ENCODE measurements at regions not wholly inside any gene's neighbourhood (a gene's known extent, or its start where the extent isn't known, plus 50 kb on each side); places are given as distances from the start of the nearest gene placed in this dataset.

GRCh38 chr5:91562922-91563321 lies 179.8 kb upstream of the ARRDC3 start:
- Histone ChIP-seq H3K14ac (ENCODE audit: low read length) (no peak overlapping the region), H2BK15ac (ENCODE audit: low read length) (no peak overlapping the region), H3K79me1 (ENCODE audit: low read depth, low read length) (no peaks in the 10 kb centered on the region), H2AK5ac (ENCODE audit: low read depth, low read length) (no peak overlapping the region), H2BK5ac (ENCODE audit: low read length) (no peak overlapping the region), H3K23ac (ENCODE audit: low read depth, low read length, poor library complexity) (no peak overlapping the region), H2BK120ac (ENCODE audit: low read depth, low read length) (no peak overlapping the region), H3K4ac (ENCODE audit: low read length) (no peak overlapping the region), H3K4me3 (ENCODE audit: low read length in 2 of 2) (no peak overlapping the region), H3K9me3 (replicated peaks in 1 of 2; ENCODE audit: control insufficient read depth in 2 of 2, insufficient read depth in 1 of 2, low read depth in 1 of 2, low read length in 2 of 2) (peaks cover 4 to 10% of the 10 kb centered on the region in 2 donors), H3K4me1 (ENCODE audit: control insufficient read depth in 2 of 2, insufficient read depth in 1 of 2, low read depth in 1 of 2, low read length in 2 of 2) (no peaks in the 10 kb centered on the region), H2AFZ (ENCODE audit: low read length) (peak overlapping the region; percentile 7), H3K27me3 (ENCODE audit: control insufficient read depth in 3 of 3, insufficient read depth in 3 of 3, low read depth in 1 of 3, low read length in 3 of 3) (no peaks in the 10 kb centered on the region), H3K4me2 (ENCODE audit: insufficient read depth, low read length, poor library complexity, severe bottlenecking) (no peak overlapping the region), H3K9ac (ENCODE audit: low read depth, low read length, poor library complexity) (no peak overlapping the region), H4K91ac (ENCODE audit: low read depth, low read length, poor library complexity) (no peak overlapping the region), H3K36me3 (replicated peaks in 1 of 2; ENCODE audit: control insufficient read depth in 2 of 2, insufficient read depth in 2 of 2, low read length in 2 of 2) (no peaks in the 10 kb centered on the region), H2BK12ac (ENCODE audit: low read length) (no peak overlapping the region), H3K18ac (ENCODE audit: low read length) (no peak overlapping the region), H4K8ac (ENCODE audit: low read depth, low read length) (no peak overlapping the region), H3K27ac (replicated peaks; ENCODE audit: low read length) (no peak overlapping the region)
- DNase-seq (ENCODE audit: low spot score): no peak
- WGBS, 2 donors (ENCODE audit: extremely low coverage in 2 of 2, insufficient read length in 2 of 2, insufficient replicate concordance in 1 of 2): no CpG with 5 or more reads among the region's 3 CpGs

- H3K4me3 ChIP-seq (ENCODE audit: low read length in 2 of 2): no peak overlapping the region
- no peak overlapping the region for H2BK12ac ChIP-seq (ENCODE audit: low read length)
- no peaks in the 10 kb centered on the region for H3K36me3 ChIP-seq (replicated peaks in 1 of 2; ENCODE audit: control insufficient read depth in 2 of 2, insufficient read depth in 2 of 2, low read length in 2 of 2)
- no peak overlapping the region for H2AK5ac ChIP-seq (ENCODE audit: low read depth, low read length)
- H3K9me3 ChIP-seq (replicated peaks in 1 of 2; ENCODE audit: control insufficient read depth in 2 of 2, insufficient read depth in 1 of 2, low read depth in 1 of 2, low read length in 2 of 2): no peaks in the 10 kb centered on the region
- H3K14ac ChIP-seq (ENCODE audit: low read length): no peak overlapping the region
- no peaks in the 10 kb centered on the region for H3K27me3 ChIP-seq (ENCODE audit: control insufficient read depth in 3 of 3, insufficient read depth in 3 of 3, low read depth in 1 of 3, low read length in 3 of 3)
- H4K91ac ChIP-seq (ENCODE audit: low read depth, low read length, poor library complexity): no peak overlapping the region
- no peak overlapping the region for H3K4ac ChIP-seq (ENCODE audit: low read length)
- H4K8ac ChIP-seq (ENCODE audit: low read depth, low read length): no peak overlapping the region
- no peak overlapping the region for H3K9ac ChIP-seq (ENCODE audit: low read depth, low read length, poor library complexity)
- no peaks in the 10 kb centered on the region for H3K4me1 ChIP-seq (ENCODE audit: control insufficient read depth in 2 of 2, insufficient read depth in 1 of 2, low read depth in 1 of 2, low read length in 2 of 2)
- H2BK15ac ChIP-seq (ENCODE audit: low read length): no peak overlapping the region
- no peak overlapping the region for H2BK5ac ChIP-seq (ENCODE audit: low read length)
- H2AFZ ChIP-seq (ENCODE audit: low read length): no peak overlapping the region
- H3K79me1 ChIP-seq (ENCODE audit: low read depth, low read length): no peaks in the 10 kb centered on the region
- no peak overlapping the region for H3K23ac ChIP-seq (ENCODE audit: low read depth, low read length, poor library complexity)
- H3K27ac ChIP-seq (replicated peaks; ENCODE audit: low read length): no peak overlapping the region
- no peak overlapping the region for H3K18ac ChIP-seq (ENCODE audit: low read length)
- no peak for DNase-seq (ENCODE audit: low spot score)
- H2BK120ac ChIP-seq (ENCODE audit: low read depth, low read length): no peak overlapping the region
- no peak overlapping the region for H3K4me2 ChIP-seq (ENCODE audit: insufficient read depth, low read length, poor library complexity, severe bottlenecking)
Measured at GRCh38 chr5:91541696-91542095, 158.6 kb upstream of the ARRDC3 start.

GRCh38 chr5:91538179-91538578 lies 155.1 kb upstream of the ARRDC3 start:
- no CpG with 5 or more reads among the region's 4 CpGs for WGBS, 2 donors (ENCODE audit: extremely low coverage in 2 of 2, insufficient read length in 2 of 2, insufficient replicate concordance in 1 of 2)
- Histone ChIP-seq H3K9ac (ENCODE audit: low read depth, low read length, poor library complexity) (no peak overlapping the region), H2BK15ac (ENCODE audit: low read length) (no peak overlapping the region), H3K4me3 (ENCODE audit: low read length in 2 of 2) (no peak overlapping the region), H3K36me3 (replicated peaks in 1 of 2; ENCODE audit: control insufficient read depth in 2 of 2, insufficient read depth in 2 of 2, low read length in 2 of 2) (no peaks in the 10 kb centered on the region), H3K18ac (ENCODE audit: low read length) (no peak overlapping the region), H2BK120ac (ENCODE audit: low read depth, low read length) (no peak overlapping the region), H2AK5ac (ENCODE audit: low read depth, low read length) (no peak overlapping the region), H3K4ac (ENCODE audit: low read length) (no peak overlapping the region), H3K27ac (replicated peaks; ENCODE audit: low read length) (no peak overlapping the region), H2BK12ac (ENCODE audit: low read length) (no peak overlapping the region), H3K27me3 (ENCODE audit: control insufficient read depth in 3 of 3, insufficient read depth in 3 of 3, low read depth in 1 of 3, low read length in 3 of 3) (no peaks in the 10 kb centered on the region), H3K79me1 (ENCODE audit: low read depth, low read length) (no peaks in the 10 kb centered on the region), H3K4me1 (ENCODE audit: control insufficient read depth in 2 of 2, insufficient read depth in 1 of 2, low read depth in 1 of 2, low read length in 2 of 2) (peaks cover 0 to 9% of the 10 kb centered on the region in 2 donors), H3K14ac (ENCODE audit: low read length) (no peak overlapping the region), H2AFZ (ENCODE audit: low read length) (no peak overlapping the region), H3K4me2 (ENCODE audit: insufficient read depth, low read length, poor library complexity, severe bottlenecking) (no peak overlapping the region), H4K8ac (ENCODE audit: low read depth, low read length) (no peak overlapping the region), H4K91ac (ENCODE audit: low read depth, low read length, poor library complexity) (no peak overlapping the region), H3K23ac (ENCODE audit: low read depth, low read length, poor library complexity) (no peak overlapping the region), H2BK5ac (ENCODE audit: low read length) (no peak overlapping the region), H3K9me3 (replicated peaks in 1 of 2; ENCODE audit: control insufficient read depth in 2 of 2, insufficient read depth in 1 of 2, low read depth in 1 of 2, low read length in 2 of 2) (no peaks in the 10 kb centered on the region)
- DNase-seq (ENCODE audit: low spot score): no peak

- Histone ChIP-seq H3K36me3 (replicated peaks in 1 of 2; ENCODE audit: control insufficient read depth in 2 of 2, insufficient read depth in 2 of 2, low read length in 2 of 2) (no peaks in the 10 kb centered on the region), H3K9me3 (replicated peaks in 1 of 2; ENCODE audit: control insufficient read depth in 2 of 2, insufficient read depth in 1 of 2, low read depth in 1 of 2, low read length in 2 of 2) (no peaks in the 10 kb centered on the region), H3K27ac (replicated peaks; ENCODE audit: low read length) (no peak overlapping the region), H2AFZ (ENCODE audit: low read length) (peak overlapping the region; percentile 42), H2BK5ac (ENCODE audit: low read length) (no peak overlapping the region), H4K91ac (ENCODE audit: low read depth, low read length, poor library complexity) (no peak overlapping the region), H2BK15ac (ENCODE audit: low read length) (no peak overlapping the region), H2BK12ac (ENCODE audit: low read length) (no peak overlapping the region), H3K27me3 (ENCODE audit: control insufficient read depth in 3 of 3, insufficient read depth in 3 of 3, low read depth in 1 of 3, low read length in 3 of 3) (no peaks in the 10 kb centered on the region), H2AK5ac (ENCODE audit: low read depth, low read length) (no peak overlapping the region), H3K4me2 (ENCODE audit: insufficient read depth, low read length, poor library complexity, severe bottlenecking) (no peak overlapping the region), H2BK120ac (ENCODE audit: low read depth, low read length) (no peak overlapping the region), H3K4me1 (ENCODE audit: control insufficient read depth in 2 of 2, insufficient read depth in 1 of 2, low read depth in 1 of 2, low read length in 2 of 2) (peaks cover 0 to 9% of the 10 kb centered on the region in 2 donors), H3K4me3 (ENCODE audit: low read length in 2 of 2) (no peak overlapping the region), H3K4ac (ENCODE audit: low read length) (no peak overlapping the region), H3K79me1 (ENCODE audit: low read depth, low read length) (no peaks in the 10 kb centered on the region), H3K18ac (ENCODE audit: low read length) (no peak overlapping the region), H3K23ac (ENCODE audit: low read depth, low read length, poor library complexity) (no peak overlapping the region), H4K8ac (ENCODE audit: low read depth, low read length) (no peak overlapping the region), H3K9ac (ENCODE audit: low read depth, low read length, poor library complexity) (no peak overlapping the region), H3K14ac (ENCODE audit: low read length) (no peak overlapping the region)
- DNase-seq (ENCODE audit: low spot score): no peak
- no CpG with 5 or more reads among the region's 2 CpGs for WGBS, 2 donors (ENCODE audit: extremely low coverage in 2 of 2, insufficient read length in 2 of 2, insufficient replicate concordance in 1 of 2)
Measured at GRCh38 chr5:91535499-91535898, 152.4 kb upstream of the ARRDC3 start.

Measured in neuronal stem cell (in vitro differentiated cells).